Ammon's horn (tissue), 1 donor: ENCODE measurements at regions not wholly inside any gene's neighbourhood (a gene's known extent, or its start where the extent isn't known, plus 50 kb on each side); places are given as distances from the start of the nearest gene placed in this dataset.
"Not testable (repeated sequence)": the region's sequence is repeated elsewhere in the genome, so short reads cannot be mapped to it uniquely, and the experiment has no call there.

Source experiments
- DNase-seq: peaks from one replicate; pipeline ENCODE4 v3.0.0-alpha.2; 2016; ENCODE audit warnings: low spot score

DNA sequence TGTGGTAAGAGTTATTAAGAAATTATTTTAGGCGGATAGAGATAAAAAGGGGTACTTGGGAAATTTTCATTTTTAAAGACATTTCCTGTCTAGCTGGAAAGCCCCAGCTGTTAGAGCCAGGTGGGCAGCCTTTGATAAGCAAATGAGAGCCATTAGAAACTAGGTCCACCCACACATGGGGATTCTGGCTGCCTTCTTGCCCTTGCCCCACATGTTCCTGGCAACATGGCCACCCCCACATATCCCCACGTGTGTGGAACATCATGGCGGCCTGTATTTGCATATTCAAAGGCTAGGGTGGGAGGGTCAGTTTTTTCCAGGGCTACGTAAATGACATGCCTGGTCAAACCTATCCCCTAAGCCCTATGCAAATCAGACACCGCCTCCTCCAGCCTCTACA is 1382.1 kb downstream of the AACS start:
- DNase-seq, result no peak

DNA sequence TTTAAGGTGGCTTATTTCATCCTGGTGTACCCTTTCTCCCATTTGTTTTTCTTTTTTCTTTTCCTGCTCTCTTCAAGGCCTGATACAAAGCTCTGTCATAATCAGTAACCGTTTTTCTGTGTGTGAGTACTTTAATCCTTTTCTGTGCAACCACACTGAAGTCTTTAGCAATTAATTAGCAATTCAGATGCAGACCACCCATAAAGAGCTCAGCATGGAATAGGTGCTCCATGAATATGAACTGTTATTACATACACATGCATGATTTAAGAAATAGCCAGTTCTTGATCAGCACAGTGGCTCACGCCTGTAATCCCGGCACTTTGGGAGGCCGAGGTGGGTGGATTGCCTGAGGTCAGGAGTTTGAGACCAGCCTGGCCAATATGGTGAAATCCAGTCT is 1386.6 kb downstream of the AACS start:
- no peak for DNase-seq

DNA sequence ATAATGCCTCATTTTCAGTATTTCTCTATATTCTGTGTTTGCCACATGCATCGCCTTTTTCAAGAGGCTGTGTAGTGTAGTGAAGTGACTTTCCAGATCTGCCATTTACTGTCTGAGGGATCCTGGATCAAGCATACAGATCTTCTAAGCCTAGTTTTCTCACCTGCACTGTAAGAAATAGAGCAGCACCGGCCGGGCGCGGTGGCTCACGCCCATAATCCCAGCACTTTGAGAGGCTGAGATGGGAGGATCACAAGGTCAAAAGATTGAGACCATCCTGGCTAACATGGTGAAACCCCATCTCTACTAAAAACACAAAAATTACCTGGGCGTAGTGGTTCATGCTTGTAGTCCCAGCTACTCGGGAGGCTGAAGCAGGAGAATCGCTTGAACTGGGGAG is 1387.5 kb downstream of the AACS start:
- DNase-seq, result not testable (repeated sequence)

DNA sequence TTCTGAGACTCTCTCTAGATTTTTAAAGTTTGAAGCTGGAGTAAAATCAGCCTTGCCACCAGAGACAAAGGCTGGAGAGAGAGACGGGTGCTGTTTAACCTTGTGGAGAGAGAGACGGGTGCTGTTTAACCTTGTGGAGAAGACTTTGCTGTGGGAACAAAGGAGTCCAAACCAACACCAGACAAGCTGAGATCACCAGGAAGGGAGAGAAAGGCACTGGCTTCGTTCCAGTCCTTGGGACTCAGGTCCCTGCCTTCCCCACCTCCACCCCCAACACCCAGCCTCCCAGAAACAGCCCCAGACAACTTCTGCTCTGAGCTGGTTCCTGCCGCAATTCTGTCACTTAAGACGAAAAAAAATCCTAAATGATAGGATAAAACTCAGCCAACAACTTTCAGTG is 1389.3 kb downstream of the AACS start:
- no peak for DNase-seq

DNA sequence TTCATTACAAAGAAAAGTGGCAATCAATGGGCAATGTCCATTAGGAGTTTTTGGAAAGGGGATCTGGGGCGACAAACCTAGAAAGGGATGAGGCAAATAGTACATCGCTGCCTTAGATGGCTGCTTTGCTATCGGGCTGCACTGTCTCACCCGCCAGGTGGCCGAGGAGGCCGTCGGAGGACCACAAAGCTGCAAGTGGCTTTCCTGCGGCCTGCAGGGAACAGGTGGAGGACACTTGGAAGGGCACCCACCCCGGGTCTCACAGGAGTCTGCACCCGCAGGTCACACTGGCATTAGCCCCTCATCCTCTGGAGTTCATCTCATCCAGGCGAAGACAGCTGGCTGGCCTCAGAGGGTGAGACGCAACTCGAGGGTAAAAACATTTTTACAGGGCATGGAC is 1392.5 kb downstream of the AACS start:
- no peak for DNase-seq

DNA sequence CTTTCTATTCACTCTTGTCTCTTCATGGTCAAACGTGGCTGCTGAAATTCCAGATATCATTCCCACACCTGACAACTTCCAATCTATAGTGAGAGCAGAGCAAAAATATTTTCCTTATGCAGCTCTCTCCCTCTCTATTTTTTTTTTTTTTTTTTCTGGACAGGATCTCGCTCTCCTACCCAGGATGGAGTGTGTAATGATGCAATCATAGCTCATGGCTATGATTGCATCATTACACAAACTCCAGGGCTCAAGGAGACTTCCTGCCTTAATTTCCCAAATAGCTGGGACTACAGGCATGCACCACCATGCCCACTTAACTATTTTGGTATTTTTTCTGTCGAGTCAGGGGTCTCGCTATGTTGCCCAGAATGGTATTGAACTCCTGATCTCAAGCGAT is 1398.9 kb downstream of the AACS start:
- DNase-seq, result no peak

DNA sequence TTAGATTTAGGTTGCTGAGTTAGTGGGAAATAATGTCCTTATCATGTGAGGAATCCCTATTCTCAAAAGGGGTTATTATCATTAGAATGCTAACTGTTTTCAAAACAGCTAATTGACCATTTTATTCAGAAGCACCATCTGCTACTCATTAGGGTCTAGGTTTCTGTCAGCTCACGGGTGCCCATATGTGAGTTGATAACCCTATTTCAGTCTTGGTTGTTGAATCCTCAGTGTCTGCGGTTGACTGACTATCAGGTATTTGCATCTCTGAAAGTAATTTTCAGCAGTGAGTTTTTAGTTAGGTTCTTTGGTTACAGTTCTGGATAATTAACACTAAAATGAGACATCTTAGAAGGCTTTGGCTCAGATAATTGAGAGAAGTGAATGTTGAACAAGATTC is 1404.0 kb downstream of the AACS start:
- no peak for DNase-seq

DNA sequence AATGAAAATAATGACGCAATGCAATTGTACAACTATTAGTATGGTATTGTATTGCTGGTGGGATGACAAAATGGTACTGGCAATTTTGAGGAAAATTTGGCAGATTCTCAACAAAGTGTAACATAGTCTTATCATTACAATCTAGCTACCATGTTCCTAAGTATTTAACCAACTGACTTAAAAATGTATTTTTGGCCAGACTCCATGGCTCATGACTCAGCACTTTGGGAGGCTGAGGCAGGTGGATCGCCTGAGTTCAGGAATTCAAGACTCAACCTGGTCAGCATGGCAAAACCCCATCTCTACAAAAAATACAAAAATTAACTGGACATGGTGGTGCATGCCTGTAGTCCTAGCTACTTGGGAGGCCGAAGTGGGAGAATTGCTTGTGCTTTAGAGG is 1409.5 kb downstream of the AACS start:
- DNase-seq, result no peak

DNA sequence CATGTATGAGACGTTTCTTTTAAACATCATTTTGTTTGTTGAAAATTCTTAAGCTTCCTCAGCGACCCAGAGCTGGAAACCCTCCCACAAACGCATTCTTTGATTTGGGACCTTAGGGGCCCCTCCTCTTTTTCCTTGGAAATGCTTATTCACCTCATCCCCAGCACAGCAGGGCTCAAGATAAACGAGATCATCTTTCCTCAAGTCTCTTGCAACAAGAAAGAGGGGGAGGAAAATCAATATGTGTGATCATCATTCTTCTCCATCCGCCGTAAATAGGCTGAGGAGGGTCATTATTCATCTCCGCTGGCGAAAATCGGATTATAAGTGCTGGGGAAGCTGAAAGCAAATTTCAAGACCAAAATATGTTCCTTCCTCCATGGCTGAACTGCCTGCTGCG is 1415.2 kb downstream of the AACS start:
- no peak for DNase-seq

DNA sequence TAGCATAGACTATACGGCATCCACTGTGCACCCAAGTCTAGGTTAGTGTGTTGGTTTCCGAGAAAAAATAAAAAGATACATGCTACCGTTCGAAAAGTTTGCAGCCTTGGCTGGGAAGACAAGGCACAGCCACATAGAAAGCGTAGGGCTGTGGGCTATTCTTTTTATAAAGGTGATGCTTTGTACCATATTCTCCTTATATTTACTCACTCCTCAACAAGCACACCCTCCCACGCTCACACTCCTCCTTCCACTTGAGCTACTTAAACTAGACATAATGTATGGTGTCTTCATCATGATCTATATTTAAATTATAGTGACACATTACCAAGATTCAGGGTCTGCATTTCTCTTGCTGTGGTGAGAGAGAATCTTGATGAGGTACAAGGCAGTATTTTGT is 1416.5 kb downstream of the AACS start:
- DNase-seq, result no peak

DNA sequence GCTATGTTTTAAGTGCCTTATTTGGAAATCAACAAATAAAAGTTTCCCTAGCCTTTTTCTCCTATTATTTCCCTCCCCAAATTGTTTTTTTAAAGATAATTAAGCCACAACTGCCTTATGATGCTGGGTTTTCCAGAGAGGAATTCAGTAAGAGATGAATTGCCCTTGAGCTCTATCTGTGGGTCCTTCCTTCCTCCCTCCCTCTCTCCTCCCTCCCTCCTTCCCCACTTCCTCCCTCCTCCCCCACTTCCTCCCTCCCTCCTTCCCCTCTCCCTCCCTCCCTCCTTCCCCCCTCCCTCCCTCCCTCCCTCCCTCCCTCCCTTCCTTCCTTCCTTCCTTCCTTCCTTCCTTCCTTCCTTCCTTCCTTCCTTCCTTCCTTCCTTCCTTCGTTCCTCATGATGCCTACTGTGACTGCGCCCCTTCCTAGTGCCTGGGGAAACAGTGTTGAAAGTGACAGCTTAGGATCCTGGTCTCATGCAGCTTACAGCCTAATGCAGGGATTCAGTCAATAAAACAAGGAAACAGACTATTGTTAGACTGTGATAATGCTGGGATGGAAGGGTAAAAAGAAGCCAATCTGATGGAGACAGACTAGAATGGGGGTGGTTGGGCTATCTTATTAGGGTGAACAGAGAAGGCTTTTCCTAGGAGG is 1417.1 kb downstream of the AACS start:
- DNase-seq, result no peak

DNA sequence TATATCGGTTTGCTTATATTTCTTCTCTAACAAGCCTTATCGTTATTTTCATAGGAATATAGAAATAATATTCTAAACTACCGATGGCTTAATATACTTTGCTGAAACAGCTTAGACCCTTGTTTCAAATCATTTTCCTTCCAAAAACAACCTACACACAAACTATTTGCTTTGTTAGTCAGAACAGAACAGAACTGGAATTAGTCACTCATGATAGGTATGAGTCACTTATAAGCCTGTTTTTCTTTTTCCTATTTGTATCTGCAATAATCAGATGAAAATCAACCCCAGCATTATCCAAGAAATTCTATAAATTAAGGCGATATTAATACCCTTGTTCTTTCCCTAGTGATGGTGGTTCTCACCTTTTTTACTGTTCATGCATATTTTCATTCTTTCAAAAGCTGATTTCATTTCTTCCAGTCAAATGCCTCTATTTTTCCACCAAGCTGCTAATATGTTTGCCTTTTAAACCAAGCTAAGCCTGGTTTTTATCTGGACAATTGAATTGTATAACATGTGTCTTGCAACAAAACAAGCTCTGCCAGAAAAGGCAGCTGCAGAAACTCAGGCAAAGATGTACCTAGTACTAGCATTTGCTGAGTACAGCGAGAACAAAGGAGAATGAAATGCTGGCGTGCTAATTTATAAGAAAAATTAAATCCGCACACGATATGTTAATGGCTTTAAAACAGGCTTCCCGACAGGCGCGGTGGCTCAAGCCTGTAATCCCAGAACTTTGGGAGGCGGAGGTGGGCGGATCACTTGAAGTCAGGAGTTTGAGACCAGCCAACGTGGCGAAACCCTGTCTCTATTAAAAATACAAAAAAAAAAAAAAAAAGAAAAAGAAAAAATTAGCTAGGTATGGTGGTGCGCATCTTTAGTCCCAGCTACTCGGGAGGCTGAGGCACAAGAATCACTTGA is 1418.2 kb downstream of the AACS start:
- peak; percentile 23 for DNase-seq

DNA sequence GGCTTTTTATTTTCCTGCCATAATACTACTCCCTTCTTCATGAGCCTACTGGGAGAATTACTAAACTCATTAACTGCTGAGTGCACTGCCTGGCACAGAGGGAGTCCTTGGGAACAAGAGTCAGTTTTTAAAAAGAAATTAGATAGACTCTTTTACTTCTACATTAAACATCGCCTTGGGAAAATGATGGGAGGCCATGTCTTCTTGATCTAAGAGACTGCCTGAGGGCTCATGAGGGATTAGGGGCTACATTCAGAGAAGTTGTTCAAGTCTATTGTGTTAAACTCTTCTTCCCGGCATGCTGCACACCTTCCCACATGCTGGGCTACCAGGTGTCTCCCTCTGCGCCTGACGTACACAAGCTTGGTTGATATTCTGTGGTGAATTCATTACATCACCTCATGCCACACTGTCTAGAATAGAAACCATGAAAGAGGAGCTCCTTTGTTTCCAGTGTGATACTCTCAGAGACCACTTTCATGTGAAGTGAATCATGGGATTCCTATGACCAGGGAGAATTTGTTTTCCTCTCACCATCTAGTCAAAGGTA is 1422.3 kb downstream of the AACS start:
- no peak for DNase-seq

DNA sequence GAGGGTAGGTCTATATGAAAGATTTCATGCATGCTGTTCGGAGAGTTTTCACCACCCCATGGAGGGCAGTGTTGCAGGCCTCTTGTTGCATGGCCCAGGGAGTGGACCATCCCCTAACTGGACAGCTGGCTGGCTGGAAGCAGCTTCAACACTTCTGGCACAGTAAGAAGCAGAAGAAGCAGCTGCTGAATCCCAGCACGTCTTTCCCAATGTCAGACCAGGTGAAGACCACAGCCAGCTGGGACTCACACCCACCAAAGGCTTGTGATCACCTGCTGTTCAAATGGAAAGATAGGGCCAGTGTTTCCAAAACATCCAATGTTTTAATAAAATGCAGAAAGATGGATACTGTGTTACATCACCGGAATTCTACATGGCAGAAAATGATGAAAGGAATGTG is 1423.6 kb downstream of the AACS start:
- DNase-seq, result no peak

DNA sequence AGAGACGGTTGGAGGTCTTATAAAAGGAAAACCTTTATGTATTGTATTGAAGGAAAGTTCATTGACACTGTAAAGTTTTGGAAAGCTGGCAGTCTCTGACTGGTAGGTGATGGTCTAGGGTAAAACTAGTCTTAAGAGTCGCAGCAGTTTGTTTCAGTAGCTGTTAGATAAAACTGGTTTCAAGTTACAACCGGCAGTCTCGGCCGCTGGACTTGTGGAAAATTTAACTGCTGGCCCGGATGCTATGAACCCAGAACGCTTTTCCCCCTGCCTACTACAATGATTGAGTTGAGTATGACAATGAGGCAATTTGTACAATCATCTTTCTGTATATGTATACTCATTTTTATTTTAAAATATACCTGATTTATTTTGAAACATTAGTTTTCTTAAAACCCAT is 1426.9 kb downstream of the AACS start:
- no peak for DNase-seq

DNA sequence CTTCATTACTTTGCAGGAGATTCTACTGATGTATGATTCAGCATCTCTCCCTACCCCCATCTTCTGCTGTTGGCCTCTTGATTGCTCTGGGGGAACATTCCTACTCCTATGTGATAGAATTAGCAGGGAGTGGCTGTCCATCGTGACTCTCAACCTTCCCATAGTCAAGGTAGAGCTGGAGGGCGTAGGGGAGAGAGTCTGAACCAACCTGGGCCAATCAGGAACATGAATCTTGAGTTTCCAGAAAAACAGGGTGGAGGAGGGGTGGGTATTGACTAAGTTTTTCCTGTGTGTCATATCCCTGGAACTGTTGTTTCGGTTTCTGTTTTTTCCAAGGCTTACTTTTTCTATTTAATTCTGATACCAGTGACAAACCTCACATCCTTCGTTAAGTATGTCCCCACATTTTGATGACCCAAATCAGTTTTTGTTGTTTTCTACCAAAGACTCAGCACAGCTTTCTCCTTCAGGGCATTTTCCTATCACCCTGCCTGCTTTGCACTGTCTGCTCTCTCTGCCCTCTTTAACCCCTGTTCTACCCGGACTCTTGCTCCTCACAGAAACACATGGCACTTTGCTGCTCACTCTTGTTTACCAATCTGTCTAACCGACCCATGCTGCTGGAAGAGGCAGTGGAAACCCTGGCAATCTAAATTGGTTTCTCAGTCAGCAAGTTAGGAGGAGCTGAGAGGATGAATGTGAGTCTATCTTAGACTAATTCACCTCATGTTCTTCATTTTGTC is 1428.3 kb downstream of the AACS start:
- no peak for DNase-seq

DNA sequence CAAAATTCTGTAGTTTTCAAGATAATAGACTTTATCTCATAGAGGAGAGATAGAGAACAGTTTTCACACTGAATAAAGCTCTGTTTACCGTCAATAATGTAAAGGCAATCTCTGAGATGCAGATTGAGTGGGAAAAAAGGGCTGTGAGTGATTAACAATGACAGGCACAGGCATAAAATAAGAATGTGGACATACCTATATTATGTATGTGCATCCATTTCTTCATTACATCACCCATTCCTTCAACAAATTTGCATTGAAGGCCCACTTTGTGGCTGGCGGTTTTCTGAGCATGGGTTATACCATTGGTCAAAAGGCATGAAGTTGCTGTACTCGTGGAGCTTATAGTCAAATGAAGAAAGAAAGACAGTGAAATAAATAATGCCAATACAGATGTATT is 1431.0 kb downstream of the AACS start:
- no peak for DNase-seq

DNA sequence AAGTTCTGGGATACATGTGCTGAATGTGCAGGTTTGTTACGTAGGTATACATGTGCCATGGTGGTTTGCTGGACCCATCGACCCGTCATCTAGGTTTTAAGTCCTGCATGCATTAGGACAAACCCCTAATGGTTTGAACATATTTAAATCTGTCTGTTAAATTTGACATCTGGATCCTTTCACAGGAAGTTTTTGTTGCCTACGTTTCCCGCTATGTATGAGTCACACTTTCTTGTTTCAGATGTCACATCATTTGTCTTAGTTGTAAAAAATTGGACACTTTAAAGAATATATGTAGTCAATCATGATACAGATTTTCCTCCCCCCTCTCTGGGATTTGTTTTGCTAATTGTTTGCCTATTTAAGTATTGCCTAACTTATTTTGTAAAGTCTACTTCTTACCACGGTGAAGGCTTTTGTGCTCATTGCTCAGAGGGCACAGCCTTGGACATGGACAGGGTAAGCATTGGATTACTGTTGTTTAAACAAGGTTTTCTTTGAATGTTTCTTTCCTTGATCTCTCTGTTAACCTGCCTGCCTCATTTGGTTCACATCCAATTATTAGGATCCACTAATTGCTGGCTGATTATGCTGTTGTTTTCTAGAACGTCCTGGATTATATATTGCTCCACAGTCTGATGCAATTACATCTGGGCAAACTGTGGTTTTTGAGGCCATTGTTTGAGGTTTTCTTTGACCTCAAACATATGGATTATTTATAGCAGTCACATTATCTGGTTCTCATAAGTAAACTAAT is 1441.4 kb downstream of the AACS start:
- no peak for DNase-seq

DNA sequence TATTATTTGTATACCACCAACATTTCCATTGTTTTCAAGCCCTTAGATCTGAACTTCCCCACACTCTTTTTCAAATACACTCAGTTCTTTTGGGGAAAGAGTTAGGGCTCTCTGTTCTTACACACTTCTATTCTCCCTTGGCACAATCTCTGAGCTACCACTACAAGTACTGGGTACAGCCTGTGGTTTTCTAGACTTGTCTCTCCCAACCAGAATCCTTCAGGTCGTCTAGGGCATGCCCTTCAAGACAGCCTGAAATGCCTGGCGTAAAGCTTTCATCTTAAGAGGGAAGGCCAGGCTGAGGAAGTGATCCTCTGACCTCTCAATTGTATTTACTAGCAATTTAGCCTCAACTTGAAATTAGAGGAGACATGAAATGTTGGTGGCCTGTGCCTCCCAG is 1442.0 kb downstream of the AACS start:
- DNase-seq, result no peak

DNA sequence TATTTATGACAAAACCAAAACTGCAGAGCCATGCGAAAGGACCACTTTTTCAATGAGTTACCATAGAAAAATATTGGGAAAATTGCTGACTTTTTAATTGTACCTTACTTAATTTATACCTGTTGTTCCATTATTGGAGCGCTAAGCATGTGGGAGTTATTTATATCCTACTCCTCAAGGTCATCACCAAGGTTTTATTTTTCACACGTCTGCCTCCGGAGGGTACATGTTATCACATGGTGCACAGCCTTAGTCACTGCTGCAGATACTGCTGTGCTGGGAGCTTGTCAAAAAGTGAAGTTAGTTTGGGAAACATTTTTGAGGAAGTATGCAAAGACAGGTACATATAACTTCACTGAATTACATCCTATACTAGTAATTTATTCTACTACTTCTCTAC is 1444.3 kb downstream of the AACS start:
- no peak for DNase-seq

DNA sequence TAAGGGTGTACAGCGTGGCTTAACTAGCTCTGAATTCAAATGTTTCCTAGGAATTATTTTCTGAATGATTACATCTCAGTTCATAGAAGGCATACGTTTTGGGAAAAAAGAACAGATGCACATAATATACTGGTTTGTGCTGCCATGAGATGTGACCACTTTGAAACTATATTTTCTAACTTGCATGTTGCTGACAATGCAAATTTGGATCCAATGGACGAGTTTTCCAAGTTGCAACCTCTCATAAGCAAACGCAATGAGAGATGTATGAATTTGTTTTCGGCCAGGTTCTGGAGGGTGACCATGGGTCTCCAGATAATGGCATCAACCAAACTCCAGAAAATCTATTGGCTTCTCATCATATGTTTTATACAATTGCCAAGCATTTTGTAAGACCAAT is 1445.4 kb downstream of the AACS start:
- no peak for DNase-seq
